Left ventricle myocardium inferior (tissue), 1 donor: ENCODE measurements at regions not wholly inside any gene's neighbourhood (a gene's known extent, or its start where the extent isn't known, plus 50 kb on each side); places are given as distances from the start of the nearest gene placed in this dataset.

Source experiments
- DNase-seq: peaks from one replicate; pipeline ENCODE4 v3.0.0-alpha.2; 2020
- H3K27ac ChIP-seq: fragments of 200-600 bp; replicated peaks from 2 replicates; pipeline ENCODE4 v1.8.0; 2021
- H3K27me3 ChIP-seq: fragments of 200-600 bp; 2 replicates; pipeline ENCODE4 v1.8.0; 2021; ENCODE audit warnings: low read depth
- H3K36me3 ChIP-seq: fragments of 200-600 bp; 2 replicates; pipeline ENCODE4 v1.8.0; 2021
- H3K4me1 ChIP-seq: fragments of 200-600 bp; 2 replicates; pipeline ENCODE4 v1.8.0; 2021
- H3K4me3 ChIP-seq: fragments of 200-600 bp; 2 replicates; pipeline ENCODE4 v1.8.0; 2021; ENCODE audit warnings: mild to moderate bottlenecking, moderate library complexity
- H3K9me3 ChIP-seq: fragments of 200-600 bp; replicated peaks from 2 replicates; pipeline ENCODE4 v1.8.0; 2021
- intact Hi-C: fragments of 100-400 bp; cut with micrococcal nuclease; formaldehyde crosslinking; loops from one replicate; pipeline ENCODE4 v1.11.0; 2022
- TF ChIP-seq, protein P1 (sequence below): fragments of 200-600 bp; IDR thresholded peaks from 2 replicates; pipeline ENCODE4 v1.8.0; 2021; ENCODE audit warnings: antibody characterized with exemption, mild to moderate bottlenecking, borderline replicate concordance
- donor health status: DM: no; HTN: yes; CAD: no; lungs with severe emphysema.

DNA sequence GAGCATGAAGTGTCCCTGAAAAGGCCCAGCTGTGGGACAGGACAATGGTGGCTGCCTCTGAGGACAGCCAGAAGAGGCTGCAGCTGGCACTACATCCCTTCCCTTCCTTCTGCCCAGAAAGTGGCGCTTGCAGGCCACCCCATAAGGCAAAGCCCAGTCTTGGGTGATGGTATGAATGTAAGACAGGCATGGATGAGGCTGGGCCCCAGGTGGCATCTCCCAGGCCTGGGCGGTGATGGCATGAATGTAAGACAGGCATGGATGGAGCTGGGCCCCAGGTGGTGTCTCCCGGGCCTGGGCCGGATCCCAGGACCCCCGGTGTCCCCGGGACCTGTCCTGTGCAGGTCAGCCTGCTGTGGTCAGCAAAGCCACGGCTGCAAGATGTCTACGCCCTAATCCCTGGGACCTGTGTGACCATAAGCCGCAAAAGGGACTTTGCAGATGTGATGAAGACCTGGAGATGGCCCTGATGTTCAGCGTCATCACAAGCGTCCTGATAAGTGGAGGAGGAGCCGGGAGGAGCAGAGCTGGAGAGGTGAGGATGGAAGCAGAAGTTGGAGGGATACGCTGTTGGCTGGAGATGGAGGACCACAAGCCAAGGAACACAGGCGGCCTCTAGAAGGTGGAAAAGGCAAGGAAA lies 181.1 kb downstream of the CTTN start:
- Histone ChIP-seq H3K4me1 (no peaks in the 10 kb centered on the region), H3K4me3 (no peak overlapping the region), H3K36me3 (no peaks in the 10 kb centered on the region), H3K27ac (no peak overlapping the region), H3K9me3 (no peaks in the 10 kb centered on the region), H3K27me3 (peaks cover 10% of the 10 kb centered on the region)
- intact Hi-C loops = no loop called here
- DNase-seq = no peak
- TF ChIP-seq, protein P1, sequence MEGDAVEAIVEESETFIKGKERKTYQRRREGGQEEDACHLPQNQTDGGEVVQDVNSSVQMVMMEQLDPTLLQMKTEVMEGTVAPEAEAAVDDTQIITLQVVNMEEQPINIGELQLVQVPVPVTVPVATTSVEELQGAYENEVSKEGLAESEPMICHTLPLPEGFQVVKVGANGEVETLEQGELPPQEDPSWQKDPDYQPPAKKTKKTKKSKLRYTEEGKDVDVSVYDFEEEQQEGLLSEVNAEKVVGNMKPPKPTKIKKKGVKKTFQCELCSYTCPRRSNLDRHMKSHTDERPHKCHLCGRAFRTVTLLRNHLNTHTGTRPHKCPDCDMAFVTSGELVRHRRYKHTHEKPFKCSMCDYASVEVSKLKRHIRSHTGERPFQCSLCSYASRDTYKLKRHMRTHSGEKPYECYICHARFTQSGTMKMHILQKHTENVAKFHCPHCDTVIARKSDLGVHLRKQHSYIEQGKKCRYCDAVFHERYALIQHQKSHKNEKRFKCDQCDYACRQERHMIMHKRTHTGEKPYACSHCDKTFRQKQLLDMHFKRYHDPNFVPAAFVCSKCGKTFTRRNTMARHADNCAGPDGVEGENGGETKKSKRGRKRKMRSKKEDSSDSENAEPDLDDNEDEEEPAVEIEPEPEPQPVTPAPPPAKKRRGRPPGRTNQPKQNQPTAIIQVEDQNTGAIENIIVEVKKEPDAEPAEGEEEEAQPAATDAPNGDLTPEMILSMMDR = no peak

DNA sequence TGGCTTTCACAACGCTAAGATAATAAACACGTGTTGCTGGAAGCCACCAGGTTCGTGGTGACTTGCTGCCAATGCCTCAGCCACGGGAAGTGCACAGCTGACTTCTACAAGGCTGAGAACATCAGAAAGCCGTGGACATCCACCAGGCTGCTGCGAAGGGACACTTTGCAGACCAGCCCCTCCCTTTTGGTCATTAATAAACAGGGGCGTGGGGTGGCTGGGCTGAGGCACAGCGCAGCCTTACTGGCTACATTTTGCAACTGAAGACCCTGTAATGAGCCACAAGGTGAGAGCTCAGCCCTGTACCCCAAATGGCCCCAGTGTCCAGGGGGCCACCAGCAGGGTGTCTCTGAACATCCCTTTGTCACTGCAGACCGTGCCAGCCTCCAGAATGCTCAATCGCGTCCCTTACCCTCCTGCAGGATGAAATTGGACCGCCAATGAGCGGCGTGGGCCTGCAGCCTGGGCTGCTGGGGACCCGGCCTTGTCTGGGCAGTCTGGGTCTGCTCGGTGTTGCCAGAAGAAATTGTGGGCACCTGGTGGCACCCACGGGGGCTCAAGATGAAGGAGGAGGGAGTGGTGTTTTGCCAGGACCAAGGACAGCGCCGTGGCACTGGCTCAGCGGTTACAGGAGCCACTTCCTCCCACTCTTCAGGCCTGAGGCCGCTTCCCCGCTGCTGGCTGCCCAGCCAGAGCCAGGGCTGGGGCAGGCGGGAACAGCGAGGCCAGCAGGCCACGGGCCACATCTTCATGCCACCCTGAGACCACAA lies 181.9 kb downstream of the CTTN start:
- Histone ChIP-seq H3K4me3 (no peak overlapping the region), H3K4me1 (no peaks in the 10 kb centered on the region), H3K27me3 (peaks cover 14% of the 10 kb centered on the region), H3K27ac (no peak overlapping the region), H3K36me3 (no peaks in the 10 kb centered on the region), H3K9me3 (no peaks in the 10 kb centered on the region)
- DNase-seq = no peak
- TF ChIP-seq, protein P1 = no peak
- intact Hi-C loops = no loop called here

DNA sequence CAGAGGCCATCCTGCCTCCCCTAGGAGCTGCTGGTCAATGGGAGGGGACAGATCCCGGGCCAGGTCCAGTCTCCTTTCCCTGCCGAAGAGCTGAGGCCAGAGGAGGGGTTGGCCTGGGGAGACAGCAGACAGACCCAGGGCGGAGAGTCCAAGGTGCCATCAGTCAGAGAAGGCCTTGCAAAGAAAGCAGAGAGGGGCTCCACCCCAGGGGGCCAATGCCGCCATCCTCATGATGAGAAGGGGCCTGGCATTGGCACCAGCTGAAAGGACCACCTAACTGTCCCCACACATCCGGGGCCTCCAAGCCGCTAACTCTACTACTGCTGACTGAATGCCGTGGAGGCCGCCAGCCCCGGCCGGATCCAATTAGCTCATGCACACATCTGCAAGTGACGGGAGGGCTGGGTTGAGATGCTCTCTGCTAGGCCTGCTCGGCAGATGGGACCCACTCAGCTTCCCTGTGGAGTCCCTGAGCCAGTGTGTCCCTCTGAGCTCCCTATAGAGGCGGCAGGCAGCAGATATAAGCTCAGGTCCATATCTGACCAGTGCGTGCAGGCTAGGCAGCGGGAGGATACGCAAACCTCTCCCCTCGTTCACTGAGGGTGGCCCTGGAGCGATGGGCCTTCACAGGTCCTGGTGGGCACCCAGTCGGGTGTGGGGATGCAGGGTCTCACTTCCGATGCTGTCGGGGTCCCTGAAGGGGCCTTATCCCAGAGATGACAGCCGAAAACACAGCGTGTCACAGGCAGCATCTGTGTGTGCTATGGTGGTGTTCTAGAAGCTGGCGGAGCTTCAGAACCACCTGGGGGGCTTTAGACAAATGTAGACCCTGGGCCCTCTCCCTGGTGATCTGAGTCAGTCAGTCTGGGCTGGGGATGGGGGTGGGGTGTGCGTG lies 183.9 kb downstream of the CTTN start:
- no peaks in the 10 kb centered on the region for H3K9me3 ChIP-seq
- intact Hi-C loops = no loop called here
- H3K36me3 ChIP-seq = no peaks in the 10 kb centered on the region
- peaks cover 30% of the 10 kb centered on the region for H3K27me3 ChIP-seq
- no peaks in the 10 kb centered on the region for H3K4me1 ChIP-seq
- no peak overlapping the region for H3K4me3 ChIP-seq
- TF ChIP-seq, protein P1 = no peak
- no peak overlapping the region for H3K27ac ChIP-seq
- no peak for DNase-seq

DNA sequence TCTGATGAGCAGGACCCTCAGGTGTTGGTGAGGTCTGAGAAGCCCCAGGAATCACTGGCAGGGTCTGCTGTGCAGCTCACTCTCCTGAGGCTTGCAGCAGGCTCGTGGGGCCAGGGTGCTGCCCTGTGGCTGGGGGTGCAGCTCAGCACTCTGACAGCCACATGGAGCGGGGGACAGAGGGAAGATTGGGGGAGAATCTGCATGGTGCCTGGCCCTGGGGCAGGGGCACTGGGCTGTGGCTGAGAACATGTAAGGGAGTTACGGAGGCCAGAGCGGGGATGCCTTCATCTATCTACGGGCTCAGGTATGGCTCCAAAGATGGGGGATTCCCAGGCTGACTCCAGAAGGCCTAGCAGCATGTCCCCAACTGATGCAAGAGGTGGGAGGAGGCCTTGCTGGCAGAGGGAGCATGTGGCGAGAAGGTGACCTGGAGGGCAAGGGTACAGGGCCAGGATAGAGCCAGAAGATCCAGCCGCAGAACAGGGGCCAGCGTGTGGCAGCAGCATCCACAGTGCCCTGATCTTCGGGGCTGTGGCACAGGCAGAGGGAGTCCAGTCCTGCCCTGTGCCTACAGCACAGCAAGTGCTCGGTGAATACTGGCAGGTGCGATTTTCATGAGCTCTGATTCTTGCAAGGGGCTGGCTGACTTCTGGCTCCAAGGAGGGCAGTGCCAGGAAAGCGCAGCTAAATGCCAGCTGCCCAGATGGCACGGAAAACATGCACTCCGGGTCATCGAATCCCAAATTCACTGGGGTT lies 184.7 kb downstream of the CTTN start:
- intact Hi-C loops = no loop called here
- H3K36me3 ChIP-seq = no peaks in the 10 kb centered on the region
- no peaks in the 10 kb centered on the region for H3K9me3 ChIP-seq
- TF ChIP-seq, protein P1 = no peak
- H3K27ac ChIP-seq = no peak overlapping the region
- DNase-seq = no peak
- H3K27me3 ChIP-seq = peaks cover 30% of the 10 kb centered on the region
- H3K4me3 ChIP-seq = no peak overlapping the region
- no peaks in the 10 kb centered on the region for H3K4me1 ChIP-seq

DNA sequence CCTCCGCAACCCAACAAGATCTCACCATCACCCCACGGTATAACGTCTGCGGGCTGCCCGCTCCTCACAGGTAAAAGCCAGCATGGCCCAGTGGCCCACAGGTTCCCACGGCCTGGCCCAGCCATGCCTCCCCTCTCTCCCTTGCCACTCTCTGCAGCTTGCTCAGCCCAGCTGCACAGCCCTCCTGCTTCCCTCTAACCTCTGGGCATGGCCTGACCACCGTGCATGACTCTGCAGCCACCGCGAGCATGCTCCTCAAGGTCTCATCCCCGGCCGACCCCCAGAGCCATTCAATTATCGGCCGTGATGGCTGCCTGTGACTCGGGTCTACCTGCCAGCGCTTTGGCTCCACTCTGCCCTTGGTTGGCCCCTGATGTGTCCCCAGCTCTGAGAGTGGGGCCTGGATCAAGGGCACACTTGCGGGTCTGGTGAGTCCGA lies 185.5 kb downstream of the CTTN start:
- Histone ChIP-seq H3K9me3 (no peaks in the 10 kb centered on the region), H3K4me1 (no peaks in the 10 kb centered on the region), H3K36me3 (no peaks in the 10 kb centered on the region), H3K4me3 (no peak overlapping the region), H3K27ac (no peak overlapping the region), H3K27me3 (peaks cover 30% of the 10 kb centered on the region)
- TF ChIP-seq, protein P1 = no peak
- no peak for DNase-seq
- intact Hi-C loops = no loop called here
